ENCODE measurements at regions not wholly inside any gene's neighbourhood (a gene's known extent, or its start where the extent isn't known, plus 50 kb on each side); places are given as distances from the start of the nearest gene placed in this dataset.

GRCh38 chr10:28374036-28374435 is 71.2 kb upstream of the MPP7 start:
- Histone ChIP-seq H3K36me3 (no peaks in the 10 kb centered on the region), H3K4me3 (no peak overlapping the region), H3K9me3 (no peaks in the 10 kb centered on the region), H3K4me1 (no peaks in the 10 kb centered on the region), H3K27me3 (no peaks in the 10 kb centered on the region), H3K27ac (no peak overlapping the region)
- no peak for DNase-seq
- intact Hi-C loops (cut with DNase I), result no loop called here
- WGBS, 2 donors, result 87 to 89% methylated on average over 2 of the region's 2 CpGs
- no peak for TF ChIP-seq POLR2AphosphoS5 (IDR thresholded peaks at IDR 0.05)
- TF ChIP-seq POLR2A (IDR thresholded peaks at IDR 0.05), result no peak
- TF ChIP-seq CTCF (IDR thresholded peaks at IDR 0.05), result no peak
- no peak for TF ChIP-seq EP300 (IDR thresholded peaks at IDR 0.05)

GRCh38 chr10:28375399-28376354 is 72.8 kb upstream of the MPP7 start:
- 34 to 75% methylated on average over 10 of the region's 10 CpGs for WGBS, 2 donors
- no peaks in the 10 kb centered on the region for H3K36me3 ChIP-seq
- H3K4me3 ChIP-seq, result no peak overlapping the region
- H3K9me3 ChIP-seq, result no peaks in the 10 kb centered on the region
- no peak for DNase-seq
- intact Hi-C loops (cut with DNase I), result no loop called here
- no peak overlapping the region for H3K27ac ChIP-seq
- no peaks in the 10 kb centered on the region for H3K4me1 ChIP-seq
- TF ChIP-seq POLR2A (IDR thresholded peaks at IDR 0.05) (no peak), POLR2AphosphoS5 (IDR thresholded peaks at IDR 0.05) (no peak), EP300 (IDR thresholded peaks at IDR 0.05) (no peak), CTCF (IDR thresholded peaks at IDR 0.05) (no peak)
- no peaks in the 10 kb centered on the region for H3K27me3 ChIP-seq

GRCh38 chr10:28378986-28379585 is 76.2 kb upstream of the MPP7 start:
- WGBS, 2 donors, result 85 to 88% methylated on average over 8 of the region's 8 CpGs
- intact Hi-C loops (cut with DNase I), result no loop called here
- Histone ChIP-seq H3K4me1 (peaks cover 0 to 4% (median 0%) of the 10 kb centered on the region in 4 donors), H3K27ac (no peak overlapping the region), H3K27me3 (no peaks in the 10 kb centered on the region), H3K4me3 (no peak overlapping the region), H3K36me3 (no peaks in the 10 kb centered on the region), H3K9me3 (no peaks in the 10 kb centered on the region)
- TF ChIP-seq POLR2A (IDR thresholded peaks at IDR 0.05) (no peak), EP300 (IDR thresholded peaks at IDR 0.05) (no peak), CTCF (IDR thresholded peaks at IDR 0.05) (no peak), POLR2AphosphoS5 (IDR thresholded peaks at IDR 0.05) (no peak)
- no peak for DNase-seq

- TF ChIP-seq POLR2AphosphoS5 (IDR thresholded peaks at IDR 0.05), result no peak
- no peak for TF ChIP-seq POLR2A (IDR thresholded peaks at IDR 0.05)
- TF ChIP-seq EP300 (IDR thresholded peaks at IDR 0.05), result no peak
- TF ChIP-seq CTCF (IDR thresholded peaks at IDR 0.05), result no peak
- no peaks in the 10 kb centered on the region for H3K27me3 ChIP-seq
- H3K9me3 ChIP-seq, result no peaks in the 10 kb centered on the region
- H3K36me3 ChIP-seq, result no peaks in the 10 kb centered on the region
- intact Hi-C loops (cut with DNase I), result loop anchor here (2.0 to 10.0 kb wide), 3 partner anchors 47 to 937 kb away; no protein-coding TSS in a partner anchor
- peaks cover 0 to 4% (median 0%) of the 10 kb centered on the region in 4 donors for H3K4me1 ChIP-seq
- no peak overlapping the region for H3K4me3 ChIP-seq
- DNase-seq, result no peak
- peak overlapping the region in 1 of 4 donors; percentile 1 for H3K27ac ChIP-seq
Observed at GRCh38 chr10:28381466-28381865, 78.6 kb upstream of the MPP7 start.
